Spinal cord (tissue), 9 donors: ENCODE measurements at regions not wholly inside any gene's neighbourhood (a gene's known extent, or its start where the extent isn't known, plus 50 kb on each side); places are given as distances from the start of the nearest gene placed in this dataset.
A peak's percentile ranks its signal among the peaks of the same experiment; 100 is the strongest.

Experiments used
- DNase-seq, 6 donors: peaks; one replicate each; pipeline versions ENCODE4 v3.0.0 to v3.0.0-alpha.2; 2013 to 2015; ENCODE audit warnings: low spot score in 6 of 6, low read depth in 4 of 6
- H3K27ac ChIP-seq: one replicate; pipeline ENCODE4 v1.5.1; 2013; ENCODE audit warnings: low read depth, low read length, control low read depth
- H3K27me3 ChIP-seq: one replicate; pipeline ENCODE4 v1.6.1; 2013; ENCODE audit warnings: low read length; ENCODE audit not compliant: control insufficient read depth, insufficient read depth
- H3K36me3 ChIP-seq: one replicate; pipeline ENCODE4 v1.6.1; 2013; ENCODE audit warnings: low read length; ENCODE audit not compliant: control insufficient read depth, insufficient read depth
- H3K4me1 ChIP-seq: one replicate; pipeline ENCODE4 v1.6.1; 2013; ENCODE audit warnings: low read length; ENCODE audit not compliant: control insufficient read depth, insufficient read depth
- H3K4me3 ChIP-seq: one replicate; pipeline ENCODE4 v1.5.1; 2013; ENCODE audit warnings: low read depth, low read length, control low read depth
- H3K9me3 ChIP-seq: one replicate; pipeline ENCODE4 v1.6.1; 2013; ENCODE audit warnings: low read length; ENCODE audit not compliant: control insufficient read depth, insufficient read depth
- WGBS: methylation state at CpG from one replicate; pipeline ENCODE4 v1.1.5; 2013; ENCODE audit warnings: missing lambda C conversion rate; ENCODE audit not compliant: insufficient coverage; 5-methylcytosine and 5-hydroxymethylcytosine counted together
- donor health status: healthy.

- Histone ChIP-seq H3K27me3 (no peaks in the 10 kb centered on the region), H3K9me3 (no peaks in the 10 kb centered on the region), H3K36me3 (no peaks in the 10 kb centered on the region), H3K4me1 (no peaks in the 10 kb centered on the region), H3K27ac (no peak overlapping the region), H3K4me3 (no peak overlapping the region)
- peak in 2 of 6 donors; percentile 16 to 71 for DNase-seq
- 71% methylated on average over 3 of the region's 4 CpGs for WGBS
These were observed 287.5 kb downstream of the NPIPA8 start for GRCh38 chr16:18048853-18049546.

- no peak overlapping the region for H3K4me3 ChIP-seq
- no peaks in the 10 kb centered on the region for H3K27me3 ChIP-seq
These were observed 288.8 kb downstream of the NPIPA8 start for GRCh38 chr16:18047761-18048160.

GRCh38 chr16:18045356-18045755 is 291.2 kb downstream of the NPIPA8 start:
- no peak overlapping the region for H3K27ac ChIP-seq
- peak in 1 of 6 donors; percentile 19 for DNase-seq
- H3K27me3 ChIP-seq, result no peaks in the 10 kb centered on the region
- no peaks in the 10 kb centered on the region for H3K9me3 ChIP-seq
- H3K4me1 ChIP-seq, result no peaks in the 10 kb centered on the region
- 55% methylated on average over 2 of the region's 6 CpGs for WGBS
- H3K36me3 ChIP-seq, result no peaks in the 10 kb centered on the region
- H3K4me3 ChIP-seq, result no peak overlapping the region

More at GRCh38 chr16:18047761-18048160, 288.8 kb downstream of the NPIPA8 start:
- Histone ChIP-seq H3K9me3 (no peaks in the 10 kb centered on the region), H3K36me3 (no peaks in the 10 kb centered on the region), H3K4me1 (no peaks in the 10 kb centered on the region), H3K27ac (no peak overlapping the region)
- WGBS, result no CpG with 5 or more reads among the region's 6 CpGs
- DNase-seq, result no peak

GRCh38 chr16:18041864-18042834 is 294.4 kb downstream of the NPIPA8 start:
- H3K36me3 ChIP-seq, result no peaks in the 10 kb centered on the region
- no peaks in the 10 kb centered on the region for H3K4me1 ChIP-seq
- no peaks in the 10 kb centered on the region for H3K27me3 ChIP-seq
- no peak for DNase-seq
- H3K4me3 ChIP-seq, result no peak overlapping the region
- no peaks in the 10 kb centered on the region for H3K9me3 ChIP-seq
- no peak overlapping the region for H3K27ac ChIP-seq
- 63% methylated on average over 5 of the region's 8 CpGs for WGBS

- no peaks in the 10 kb centered on the region for H3K4me1 ChIP-seq
- H3K36me3 ChIP-seq, result no peaks in the 10 kb centered on the region
- no peak overlapping the region for H3K27ac ChIP-seq
- H3K4me3 ChIP-seq, result no peak overlapping the region
- no peaks in the 10 kb centered on the region for H3K9me3 ChIP-seq
- no CpG with 5 or more reads among the region's 3 CpGs for WGBS
- no peak for DNase-seq
- no peaks in the 10 kb centered on the region for H3K27me3 ChIP-seq
These were observed 296.6 kb downstream of the NPIPA8 start for GRCh38 chr16:18039931-18040330.

- Histone ChIP-seq H3K36me3 (no peaks in the 10 kb centered on the region), H3K27me3 (no peaks in the 10 kb centered on the region), H3K27ac (no peak overlapping the region), H3K4me1 (no peaks in the 10 kb centered on the region), H3K4me3 (no peak overlapping the region), H3K9me3 (no peaks in the 10 kb centered on the region)
- WGBS, result 88% methylated on average over 1 of the region's 1 CpG
- no peak for DNase-seq
These were observed 299.5 kb downstream of the NPIPA8 start for GRCh38 chr16:18037051-18037450.

GRCh38 chr16:18024611-18025010 is 311.9 kb downstream of the NPIPA8 start:
- Histone ChIP-seq H3K4me3 (no peak overlapping the region), H3K27me3 (no peaks in the 10 kb centered on the region), H3K27ac (no peak overlapping the region), H3K9me3 (no peaks in the 10 kb centered on the region), H3K4me1 (no peaks in the 10 kb centered on the region), H3K36me3 (no peaks in the 10 kb centered on the region)
- no peak for DNase-seq
- no CpG with 5 or more reads among the region's 6 CpGs for WGBS

- Histone ChIP-seq H3K4me1 (no peaks in the 10 kb centered on the region), H3K9me3 (no peaks in the 10 kb centered on the region), H3K27me3 (no peaks in the 10 kb centered on the region), H3K36me3 (no peaks in the 10 kb centered on the region), H3K4me3 (no peak overlapping the region), H3K27ac (no peak overlapping the region)
- no CpG with 5 or more reads among the region's 4 CpGs for WGBS
- DNase-seq, result peak in 3 of 6 donors; percentile 36 to 96 (median 44)
These were observed 318.2 kb downstream of the NPIPA8 start for GRCh38 chr16:18018376-18018775.

- H3K4me3 ChIP-seq, result no peak overlapping the region
- no peaks in the 10 kb centered on the region for H3K36me3 ChIP-seq
- WGBS, result 96% methylated on average over 2 of the region's 4 CpGs
- no peak for DNase-seq
- no peaks in the 10 kb centered on the region for H3K9me3 ChIP-seq
- H3K27ac ChIP-seq, result no peak overlapping the region
- H3K27me3 ChIP-seq, result no peaks in the 10 kb centered on the region
- H3K4me1 ChIP-seq, result no peaks in the 10 kb centered on the region
These were observed 322.7 kb downstream of the NPIPA8 start for GRCh38 chr16:18013863-18014262.
